ENCODE measurements at regions not wholly inside any gene's neighbourhood (a gene's known extent, or its start where the extent isn't known, plus 50 kb on each side); places are given as distances from the start of the nearest gene placed in this dataset.

DNA sequence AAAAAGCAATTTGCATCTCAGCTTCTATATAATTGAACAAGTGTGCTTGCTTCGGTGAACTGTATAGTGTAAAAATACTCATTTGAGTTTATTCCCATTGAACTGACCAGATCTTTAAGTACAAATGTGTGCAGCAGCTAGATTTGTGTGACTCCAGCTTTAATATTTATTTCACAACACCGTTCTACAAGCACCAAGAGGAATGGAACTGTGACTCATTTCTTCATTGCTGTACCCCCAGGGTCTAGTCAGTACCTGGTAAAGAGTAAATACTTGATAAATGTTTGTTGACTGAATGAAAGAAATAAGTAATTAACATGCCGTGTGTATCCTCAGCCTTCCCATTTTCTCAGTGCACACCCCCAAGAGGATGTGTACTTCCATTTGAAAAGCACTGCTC is 464.8 kb downstream of the CBLN4 start:
- 46 to 72% (median 56%) methylated on average over 3 of the region's 3 CpGs for WGBS, 5 donors
- intact Hi-C loops (cut with DNase I; ENCODE audit: low total_unique reads) = no loop called here
- Histone ChIP-seq H3K9me3 (no peaks in the 10 kb centered on the region), H3K36me3 (no peaks in the 10 kb centered on the region), H3K27me3 (replicated peaks in 1 of 7) (no peaks in the 10 kb centered on the region), H3K4me1 (no peaks in the 10 kb centered on the region), H3K27ac (no peak overlapping the region), H3K4me3 (no peak overlapping the region)
- no peak for TF ChIP-seq POLR2AphosphoS5 (IDR thresholded peaks at IDR 0.05)
- no peak for TF ChIP-seq POLR2A (IDR thresholded peaks at IDR 0.05)
- TF ChIP-seq, protein P1, sequence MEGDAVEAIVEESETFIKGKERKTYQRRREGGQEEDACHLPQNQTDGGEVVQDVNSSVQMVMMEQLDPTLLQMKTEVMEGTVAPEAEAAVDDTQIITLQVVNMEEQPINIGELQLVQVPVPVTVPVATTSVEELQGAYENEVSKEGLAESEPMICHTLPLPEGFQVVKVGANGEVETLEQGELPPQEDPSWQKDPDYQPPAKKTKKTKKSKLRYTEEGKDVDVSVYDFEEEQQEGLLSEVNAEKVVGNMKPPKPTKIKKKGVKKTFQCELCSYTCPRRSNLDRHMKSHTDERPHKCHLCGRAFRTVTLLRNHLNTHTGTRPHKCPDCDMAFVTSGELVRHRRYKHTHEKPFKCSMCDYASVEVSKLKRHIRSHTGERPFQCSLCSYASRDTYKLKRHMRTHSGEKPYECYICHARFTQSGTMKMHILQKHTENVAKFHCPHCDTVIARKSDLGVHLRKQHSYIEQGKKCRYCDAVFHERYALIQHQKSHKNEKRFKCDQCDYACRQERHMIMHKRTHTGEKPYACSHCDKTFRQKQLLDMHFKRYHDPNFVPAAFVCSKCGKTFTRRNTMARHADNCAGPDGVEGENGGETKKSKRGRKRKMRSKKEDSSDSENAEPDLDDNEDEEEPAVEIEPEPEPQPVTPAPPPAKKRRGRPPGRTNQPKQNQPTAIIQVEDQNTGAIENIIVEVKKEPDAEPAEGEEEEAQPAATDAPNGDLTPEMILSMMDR (IDR thresholded peaks at IDR 0.05 in 8 of 11, conservative IDR thresholded peaks at IDR 0.05 in 3 of 11) = no peak
- DNase-seq = no peak

DNA sequence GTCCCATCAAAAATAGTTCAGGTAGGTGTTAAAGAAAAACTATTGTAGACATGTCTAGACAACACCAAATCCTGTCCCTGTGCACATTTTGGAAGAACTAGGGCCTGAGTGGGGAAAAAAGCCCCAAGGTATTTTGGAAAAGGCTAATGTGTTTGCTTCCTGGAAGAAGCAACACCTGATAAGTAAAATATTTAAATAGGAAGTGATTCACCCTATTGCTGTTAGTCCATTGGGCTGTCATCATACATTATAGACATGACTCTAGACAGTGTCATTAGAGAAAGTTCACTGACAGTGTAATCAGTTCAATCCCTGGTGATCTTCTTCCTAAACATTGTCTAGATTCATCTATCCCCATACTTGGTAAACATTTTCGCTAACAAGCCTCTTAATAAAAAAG is 465.3 kb downstream of the CBLN4 start:
- WGBS, 5 donors = 80 to 97% (median 84%) methylated on average over 1 of the region's 1 CpG
- Histone ChIP-seq H3K9me3 (peaks cover 0 to under 1% (median 0%) of the 10 kb centered on the region in 8 donors), H3K4me3 (no peak overlapping the region), H3K36me3 (no peaks in the 10 kb centered on the region), H3K4me1 (no peaks in the 10 kb centered on the region), H3K27ac (no peak overlapping the region), H3K27me3 (replicated peaks in 1 of 7) (no peaks in the 10 kb centered on the region)
- intact Hi-C loops (cut with DNase I; ENCODE audit: low total_unique reads) = no loop called here
- TF ChIP-seq POLR2A (IDR thresholded peaks at IDR 0.05) (no peak), POLR2AphosphoS5 (IDR thresholded peaks at IDR 0.05) (no peak)
- TF ChIP-seq, protein P1 (IDR thresholded peaks at IDR 0.05 in 8 of 11, conservative IDR thresholded peaks at IDR 0.05 in 3 of 11) = no peak
- DNase-seq = no peak

DNA sequence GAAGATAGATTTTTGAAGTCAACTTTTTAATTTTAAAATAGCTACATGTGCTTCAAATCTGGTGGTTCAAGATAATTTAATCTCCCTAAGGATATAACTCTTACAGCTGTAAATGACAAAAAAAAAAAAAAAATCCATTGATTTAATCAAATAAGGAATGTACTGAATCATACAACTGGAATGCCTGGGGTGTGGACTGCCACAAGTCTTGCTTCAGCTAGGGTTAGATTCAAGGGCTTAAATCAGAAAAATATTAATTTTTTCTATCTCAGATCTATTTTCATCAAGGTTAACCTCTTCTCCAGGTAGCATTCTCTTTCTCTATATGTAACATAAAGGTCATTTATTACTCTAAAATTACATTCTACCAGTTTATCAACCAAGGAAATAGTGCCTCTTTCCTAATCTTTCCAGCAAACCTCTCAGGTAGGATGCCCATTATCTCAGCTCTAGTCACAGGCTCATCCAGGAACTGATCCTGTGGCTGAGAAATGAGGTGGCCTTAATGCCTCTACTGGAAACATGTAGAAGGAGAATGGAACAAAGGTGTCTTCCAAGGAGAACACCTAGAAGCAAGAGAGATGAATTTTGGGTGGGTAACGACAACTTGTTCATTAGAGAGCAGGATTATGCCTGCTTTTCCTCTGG is 466.9 kb downstream of the CBLN4 start:
- H3K27me3 ChIP-seq (replicated peaks in 1 of 7) = no peaks in the 10 kb centered on the region
- H3K27ac ChIP-seq = no peak overlapping the region
- H3K4me3 ChIP-seq = no peak overlapping the region
- no peak for TF ChIP-seq POLR2A (IDR thresholded peaks at IDR 0.05)
- TF ChIP-seq, protein P1 (IDR thresholded peaks at IDR 0.05 in 8 of 11, conservative IDR thresholded peaks at IDR 0.05 in 3 of 11) = no peak
- TF ChIP-seq POLR2AphosphoS5 (IDR thresholded peaks at IDR 0.05) = no peak
- peaks cover 0 to 11% (median 2%) of the 10 kb centered on the region in 8 donors for H3K9me3 ChIP-seq
- WGBS, 5 donors = 68 to 88% (median 76%) methylated on average over 1 of the region's 1 CpG
- intact Hi-C loops (cut with DNase I; ENCODE audit: low total_unique reads) = no loop called here
- H3K36me3 ChIP-seq = no peaks in the 10 kb centered on the region
- DNase-seq = no peak
- H3K4me1 ChIP-seq = no peaks in the 10 kb centered on the region

DNA sequence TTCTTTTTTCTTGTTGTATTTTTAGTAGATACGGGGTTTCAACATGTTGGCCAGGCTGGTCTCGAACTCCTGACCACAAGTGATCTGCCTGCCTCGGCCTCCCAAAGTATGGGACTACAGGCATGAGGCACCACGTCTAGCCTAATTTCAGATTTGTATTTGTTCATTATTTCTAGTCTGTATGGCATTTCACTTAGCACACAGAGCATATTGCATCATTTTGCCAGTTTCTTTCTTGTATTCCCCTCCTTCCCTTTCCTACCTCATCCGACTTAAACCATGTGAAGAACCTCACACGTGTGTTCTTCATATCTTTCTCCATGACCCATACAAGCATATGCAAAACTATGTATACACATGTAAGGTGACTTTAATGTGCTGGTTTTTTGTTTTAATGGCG is 470.0 kb downstream of the CBLN4 start:
- no peak overlapping the region for H3K27ac ChIP-seq
- H3K27me3 ChIP-seq (replicated peaks in 1 of 7) = no peaks in the 10 kb centered on the region
- intact Hi-C loops (cut with DNase I; ENCODE audit: low total_unique reads) = no loop called here
- 61 to 76% (median 64%) methylated on average over 7 of the region's 7 CpGs for WGBS, 5 donors
- H3K36me3 ChIP-seq = no peaks in the 10 kb centered on the region
- H3K4me3 ChIP-seq = no peak overlapping the region
- DNase-seq = no peak
- TF ChIP-seq, protein P1 (IDR thresholded peaks at IDR 0.05 in 8 of 11, conservative IDR thresholded peaks at IDR 0.05 in 3 of 11) = no peak
- TF ChIP-seq POLR2AphosphoS5 (IDR thresholded peaks at IDR 0.05) (no peak), POLR2A (IDR thresholded peaks at IDR 0.05) (no peak)
- peaks cover 0 to 17% (median 2%) of the 10 kb centered on the region in 8 donors for H3K9me3 ChIP-seq
- H3K4me1 ChIP-seq = no peaks in the 10 kb centered on the region

Measured in spleen (tissue), 11 donors.